ENCODE measurements at regions not wholly inside any gene's neighbourhood (a gene's known extent, or its start where the extent isn't known, plus 50 kb on each side); places are given as distances from the start of the nearest gene placed in this dataset.

DNA sequence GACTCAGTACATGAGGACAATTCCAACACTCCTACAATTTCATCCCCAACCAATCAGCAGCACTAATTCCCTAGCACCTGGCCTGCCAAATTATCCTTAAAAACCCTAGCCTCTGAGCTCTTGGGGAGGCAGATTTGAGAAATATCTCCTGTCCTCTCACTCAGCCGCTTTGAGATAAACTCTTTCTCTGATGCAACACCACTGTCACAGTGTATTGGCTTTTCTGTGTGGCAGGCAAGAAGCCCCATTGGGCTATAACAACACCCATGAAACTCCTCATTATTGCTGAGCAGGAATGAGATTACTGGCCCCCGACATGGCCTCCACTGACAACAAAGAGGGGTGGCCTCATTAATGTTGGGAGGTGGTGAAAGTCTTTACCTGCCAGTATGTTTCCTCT is 515.5 kb downstream of the HACE1 start:
- Histone ChIP-seq H3K9ac (ENCODE audit: low read depth in 1 of 2, low read length in 2 of 2) (no peak overlapping the region), H3K4me1 (ENCODE audit: control insufficient read depth in 4 of 4, insufficient read depth in 4 of 4, low read length in 3 of 4) (no peaks in the 10 kb centered on the region), H3K27me3 (ENCODE audit: control insufficient read depth in 4 of 4, insufficient read depth in 4 of 4, low read length in 3 of 4) (no peaks in the 10 kb centered on the region), H3K27ac (ENCODE audit: low read depth in 1 of 2, low read length in 2 of 2) (no peak overlapping the region), H3K36me3 (ENCODE audit: control insufficient read depth in 4 of 4, insufficient read depth in 3 of 4, low read depth in 1 of 4, low read length in 3 of 4) (no peaks in the 10 kb centered on the region), H3K9me3 (ENCODE audit: control insufficient read depth in 4 of 4, low read length in 3 of 4) (peaks cover 3 to 17% (median 6%) of the 10 kb centered on the region in 4 donors), H3K4me3 (ENCODE audit: low read depth in 1 of 3, low read length in 3 of 3) (no peak overlapping the region)
- TF ChIP-seq YY1 (IDR thresholded peaks at IDR 0.05) = no peak
- no peak for TF ChIP-seq FOXA1 (IDR thresholded peaks at IDR 0.05)
- no peak for TF ChIP-seq RAD21 (IDR thresholded peaks at IDR 0.05)
- no peak for TF ChIP-seq CTCF (IDR thresholded peaks at IDR 0.05; ENCODE audit: low read depth, low read length, missing input control)
- no peak for TF ChIP-seq GABPA (IDR thresholded peaks at IDR 0.05 in 1 of 2, conservative IDR thresholded peaks at IDR 0.05 in 1 of 2)
- TF ChIP-seq HNF4G (IDR thresholded peaks at IDR 0.05) = no peak
- TF ChIP-seq RXRA (IDR thresholded peaks at IDR 0.05) = no peak
- no peak for TF ChIP-seq HNF4A (conservative IDR thresholded peaks at IDR 0.05)
- TF ChIP-seq, protein P1, sequence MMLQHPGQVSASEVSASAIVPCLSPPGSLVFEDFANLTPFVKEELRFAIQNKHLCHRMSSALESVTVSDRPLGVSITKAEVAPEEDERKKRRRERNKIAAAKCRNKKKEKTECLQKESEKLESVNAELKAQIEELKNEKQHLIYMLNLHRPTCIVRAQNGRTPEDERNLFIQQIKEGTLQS (IDR thresholded peaks at IDR 0.05) = no peak
- no peak for TF ChIP-seq JUND (IDR thresholded peaks at IDR 0.05)
- TF ChIP-seq TAF1 (conservative IDR thresholded peaks at IDR 0.05) = no peak
- no peak for TF ChIP-seq NR2F2 (IDR thresholded peaks at IDR 0.05)
- TF ChIP-seq REST (IDR thresholded peaks at IDR 0.05) = no peak
- no peak for TF ChIP-seq MAX (IDR thresholded peaks at IDR 0.05)
- TF ChIP-seq EGR1 (IDR thresholded peaks at IDR 0.05; ENCODE audit: low read depth in 2 of 2) = no peak
- TF ChIP-seq ZBTB33 (IDR thresholded peaks at IDR 0.05) = no peak
- 88% methylated on average over 2 of the region's 2 CpGs for WGBS
- no peak for DNase-seq (ENCODE audit: low spot score)

DNA sequence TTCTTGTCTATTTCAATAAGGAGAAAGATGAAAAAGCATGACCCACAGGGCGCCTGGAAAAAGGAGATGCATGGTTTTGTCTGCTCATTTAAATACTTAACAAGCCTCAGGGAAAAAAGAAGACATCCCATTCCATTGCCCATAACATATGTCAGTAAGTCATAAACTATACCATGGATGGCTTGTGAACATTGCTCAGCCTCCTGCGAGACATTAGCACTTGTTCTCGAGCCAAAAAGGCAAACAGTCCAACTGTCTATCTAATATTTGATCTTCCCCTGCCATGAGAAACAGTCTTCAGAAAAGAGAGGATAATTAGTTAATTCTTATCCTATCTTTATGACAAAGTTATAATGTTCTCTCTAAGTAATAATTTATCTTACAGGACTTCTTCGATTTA is 527.4 kb downstream of the HACE1 start:
- Histone ChIP-seq H3K9ac (ENCODE audit: low read depth in 1 of 2, low read length in 2 of 2) (no peak overlapping the region), H3K27ac (ENCODE audit: low read depth in 1 of 2, low read length in 2 of 2) (no peak overlapping the region), H3K27me3 (ENCODE audit: control insufficient read depth in 4 of 4, insufficient read depth in 4 of 4, low read length in 3 of 4) (no peaks in the 10 kb centered on the region), H3K4me3 (ENCODE audit: low read depth in 1 of 3, low read length in 3 of 3) (no peak overlapping the region), H3K9me3 (ENCODE audit: control insufficient read depth in 4 of 4, low read length in 3 of 4) (no peaks in the 10 kb centered on the region), H3K36me3 (ENCODE audit: control insufficient read depth in 4 of 4, insufficient read depth in 3 of 4, low read depth in 1 of 4, low read length in 3 of 4) (no peaks in the 10 kb centered on the region), H3K4me1 (ENCODE audit: control insufficient read depth in 4 of 4, insufficient read depth in 4 of 4, low read length in 3 of 4) (no peaks in the 10 kb centered on the region)
- no peak for DNase-seq (ENCODE audit: low spot score)
- 46% methylated on average over 4 of the region's 4 CpGs for WGBS
- no peak for TF ChIP-seq TAF1 (conservative IDR thresholded peaks at IDR 0.05)
- no peak for TF ChIP-seq REST (IDR thresholded peaks at IDR 0.05)

All from liver (tissue), 8 donors.